ENCODE measurements at regions not wholly inside any gene's neighbourhood (a gene's known extent, or its start where the extent isn't known, plus 50 kb on each side); places are given as distances from the start of the nearest gene placed in this dataset.

DNA sequence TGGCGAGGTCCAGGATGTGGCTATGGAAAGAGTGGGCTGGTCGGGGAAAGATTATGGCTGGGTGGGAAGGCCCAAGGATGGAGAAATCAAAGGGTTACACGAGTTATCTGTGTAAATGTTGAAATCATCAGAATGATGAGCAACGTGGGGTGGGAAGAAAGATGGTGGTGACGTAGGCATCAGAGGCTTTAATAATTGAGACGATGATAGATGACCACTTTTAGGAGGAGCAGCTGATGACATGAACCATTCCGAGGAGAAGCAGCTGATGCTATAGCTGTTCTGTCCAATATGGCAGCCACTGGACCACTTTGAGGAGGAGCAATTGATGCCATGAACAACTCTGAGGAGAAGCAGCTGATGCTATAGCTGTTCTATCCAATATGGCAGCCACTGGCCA, 141.2 kb downstream of the USP31 start (continued):
- TF ChIP-seq, protein P1, sequence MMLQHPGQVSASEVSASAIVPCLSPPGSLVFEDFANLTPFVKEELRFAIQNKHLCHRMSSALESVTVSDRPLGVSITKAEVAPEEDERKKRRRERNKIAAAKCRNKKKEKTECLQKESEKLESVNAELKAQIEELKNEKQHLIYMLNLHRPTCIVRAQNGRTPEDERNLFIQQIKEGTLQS (IDR thresholded peaks at IDR 0.05; ENCODE audit: insufficient read depth, low read depth, low read length) = no peak
